GM13977 (cell line): ENCODE measurements at regions not wholly inside any gene's neighbourhood (a gene's known extent, or its start where the extent isn't known, plus 50 kb on each side); places are given as distances from the start of the nearest gene placed in this dataset.

ENCODE experiments used
- DNase-seq: peaks from one replicate; pipeline ENCODE4 v3.0.0; 2012; ENCODE audit warnings: low spot score
- in situ Hi-C: fragments of 300-500 bp; cut with MboI; formaldehyde crosslinking; loops from one replicate; pipeline ENCODE4 v1.12.0; 2022; ENCODE audit warnings: low sequenced_read_pairs, low pct_unique_long_range_greater_than_20kb, mixed read lengths, inconsistent platforms; ENCODE audit not compliant: unreplicated experiment
- TF ChIP-seq, protein P1 (sequence below): IDR thresholded peaks from 2 replicates; pipeline ENCODE4 v1.5.1; 2012; ENCODE audit warnings: mild to moderate bottlenecking, control low read depth; ENCODE audit not compliant: insufficient read depth; ENCODE audit errors: extremely low read depth, missing control alignments

DNA sequence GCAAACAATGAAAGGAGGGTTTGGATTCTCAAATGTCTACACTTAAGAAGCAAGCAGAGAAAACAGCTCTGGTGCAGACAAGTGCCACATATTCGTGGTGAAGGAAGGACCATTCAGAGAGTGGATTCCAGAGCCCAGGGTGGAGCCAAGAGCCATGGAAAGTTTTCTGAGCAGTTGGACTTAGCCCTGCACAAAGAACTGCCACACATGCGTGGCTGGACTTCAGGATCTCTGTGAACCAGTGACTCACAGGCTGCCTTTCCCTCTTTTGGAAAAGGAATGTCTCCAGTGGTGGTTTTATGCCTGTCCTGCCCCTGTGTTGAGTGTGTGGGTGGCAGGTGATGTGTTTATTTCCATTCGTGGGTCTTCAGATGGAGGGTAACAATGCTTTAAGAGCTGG is 489.5 kb downstream of the CDH26 start:
- TF ChIP-seq, protein P1, sequence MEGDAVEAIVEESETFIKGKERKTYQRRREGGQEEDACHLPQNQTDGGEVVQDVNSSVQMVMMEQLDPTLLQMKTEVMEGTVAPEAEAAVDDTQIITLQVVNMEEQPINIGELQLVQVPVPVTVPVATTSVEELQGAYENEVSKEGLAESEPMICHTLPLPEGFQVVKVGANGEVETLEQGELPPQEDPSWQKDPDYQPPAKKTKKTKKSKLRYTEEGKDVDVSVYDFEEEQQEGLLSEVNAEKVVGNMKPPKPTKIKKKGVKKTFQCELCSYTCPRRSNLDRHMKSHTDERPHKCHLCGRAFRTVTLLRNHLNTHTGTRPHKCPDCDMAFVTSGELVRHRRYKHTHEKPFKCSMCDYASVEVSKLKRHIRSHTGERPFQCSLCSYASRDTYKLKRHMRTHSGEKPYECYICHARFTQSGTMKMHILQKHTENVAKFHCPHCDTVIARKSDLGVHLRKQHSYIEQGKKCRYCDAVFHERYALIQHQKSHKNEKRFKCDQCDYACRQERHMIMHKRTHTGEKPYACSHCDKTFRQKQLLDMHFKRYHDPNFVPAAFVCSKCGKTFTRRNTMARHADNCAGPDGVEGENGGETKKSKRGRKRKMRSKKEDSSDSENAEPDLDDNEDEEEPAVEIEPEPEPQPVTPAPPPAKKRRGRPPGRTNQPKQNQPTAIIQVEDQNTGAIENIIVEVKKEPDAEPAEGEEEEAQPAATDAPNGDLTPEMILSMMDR, result no peak
- DNase-seq, result no peak
- in situ Hi-C loops, result no loop called here

DNA sequence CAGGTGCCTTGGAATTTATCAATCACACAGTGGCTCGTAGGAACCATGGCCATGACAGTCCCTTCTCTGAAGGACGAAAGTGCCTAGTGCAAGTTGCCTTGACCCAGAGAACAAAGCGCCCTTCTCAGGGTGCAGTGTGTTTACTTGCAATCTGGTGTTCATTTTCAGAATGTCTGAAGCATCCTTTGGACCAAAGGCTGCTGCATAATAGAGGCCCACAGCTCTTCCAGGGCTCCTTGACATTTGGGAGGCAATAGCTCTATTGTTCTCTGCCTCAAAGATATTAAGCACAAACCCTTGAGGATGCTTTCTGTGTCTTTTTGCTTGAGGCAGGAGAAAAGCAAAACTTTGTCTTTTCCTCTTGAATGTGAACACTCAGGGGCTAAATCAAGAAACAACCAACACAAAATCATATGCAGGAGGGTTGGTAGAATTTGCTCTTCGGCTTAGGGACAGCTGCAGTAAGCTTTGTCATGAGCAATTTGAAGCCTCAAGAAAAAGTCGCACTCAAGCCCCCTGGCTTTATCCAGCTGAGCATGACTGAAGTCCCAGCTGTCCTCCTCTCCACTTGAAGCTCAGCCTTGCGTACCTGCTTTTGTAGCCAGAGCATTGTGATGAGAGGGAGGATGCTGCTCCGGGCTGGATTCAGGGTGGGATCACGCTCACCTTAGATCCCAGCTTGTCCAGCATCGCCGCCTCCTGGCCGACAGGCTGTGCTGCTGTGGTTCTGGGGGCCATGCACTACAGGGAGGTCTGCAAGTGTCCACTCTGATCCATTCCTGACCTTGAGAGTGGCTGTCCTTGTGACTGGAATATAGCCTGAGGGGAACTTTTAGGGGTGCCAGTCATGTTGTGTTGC is 495.4 kb downstream of the CDH26 start:
- DNase-seq, result no peak
- in situ Hi-C loops, result no loop called here
- TF ChIP-seq, protein P1, result no peak

DNA sequence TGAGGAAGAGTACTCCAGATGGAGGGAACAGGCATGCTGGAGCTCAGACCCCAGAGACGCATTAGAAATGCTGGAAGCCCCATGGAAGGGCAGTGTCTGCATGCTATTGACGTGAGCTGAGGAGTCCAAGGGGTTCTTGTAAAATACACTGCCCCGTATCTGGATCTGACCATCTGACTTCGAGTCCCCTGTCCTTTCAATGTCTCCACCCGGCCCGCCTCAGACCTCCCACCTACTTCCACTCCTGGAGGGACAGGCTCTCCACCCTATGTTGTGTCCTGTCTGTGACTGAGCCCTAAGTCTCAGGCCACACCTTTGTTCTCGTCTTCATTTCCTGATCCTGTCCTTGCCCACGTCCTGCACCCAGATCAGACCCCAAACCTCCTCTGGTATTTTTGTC is 496.3 kb downstream of the CDH26 start:
- TF ChIP-seq, protein P1, result no peak
- DNase-seq, result no peak
- in situ Hi-C loops, result no loop called here

DNA sequence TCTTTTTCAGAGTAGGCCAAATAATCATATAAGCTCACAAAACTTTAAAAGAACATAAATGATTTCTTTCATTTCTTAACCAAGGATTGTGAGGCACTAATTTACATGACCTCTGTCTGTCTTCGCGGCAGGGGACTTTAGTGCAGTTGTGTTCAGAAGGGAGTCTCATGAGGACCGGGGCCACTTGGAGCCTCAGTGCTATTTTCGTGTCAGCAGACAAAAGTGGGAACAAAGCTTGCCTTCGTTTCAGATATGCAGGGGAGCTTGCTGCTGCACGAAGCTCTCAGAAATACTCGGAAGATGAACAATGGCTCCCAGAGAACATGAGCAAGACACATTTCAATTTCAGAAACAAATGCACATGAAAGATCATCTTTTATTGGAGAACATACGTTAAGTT is 497.0 kb downstream of the CDH26 start:
- in situ Hi-C loops, result no loop called here
- no peak for DNase-seq
- TF ChIP-seq, protein P1, result no peak

DNA sequence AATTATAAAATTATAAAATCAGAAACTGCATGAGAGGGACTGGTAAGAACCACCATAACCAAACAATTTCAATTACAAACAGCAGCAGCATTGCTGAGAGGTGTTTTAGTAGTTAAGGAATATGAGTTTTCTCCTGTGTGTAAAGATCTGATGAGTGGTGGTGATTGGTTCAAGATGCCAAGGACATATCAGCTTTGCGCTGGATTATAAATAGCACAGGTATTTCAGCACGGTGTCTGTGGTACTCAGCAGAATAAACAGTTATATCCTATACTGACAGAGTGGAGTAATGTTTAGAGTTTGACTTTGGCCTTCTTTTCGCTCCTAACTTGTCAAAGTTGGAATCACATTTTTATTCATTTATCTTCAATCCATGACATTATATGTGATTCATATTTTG is 501.0 kb downstream of the CDH26 start:
- TF ChIP-seq, protein P1, result no peak
- DNase-seq, result no peak
- in situ Hi-C loops, result no loop called here

DNA sequence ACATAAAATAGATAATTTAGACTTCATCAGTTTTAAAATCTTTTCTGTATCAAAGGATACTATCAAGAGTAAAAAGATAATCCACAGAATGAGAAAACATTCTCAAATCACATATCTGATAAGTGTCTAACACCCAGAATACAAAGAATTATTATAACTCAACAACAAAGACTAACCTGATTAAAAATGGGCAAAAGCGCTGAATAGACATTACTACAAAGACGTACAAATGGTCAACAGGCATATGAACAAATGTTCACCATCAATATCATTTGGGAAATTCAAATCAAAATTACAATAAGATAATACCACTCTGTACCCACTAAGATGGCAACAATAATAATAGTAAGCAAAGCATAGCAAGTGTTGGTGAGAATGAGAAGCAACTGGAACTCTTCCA is 503.8 kb downstream of the CDH26 start:
- TF ChIP-seq, protein P1, result no peak
- DNase-seq, result no peak
- in situ Hi-C loops, result no loop called here
